Gastroesophageal sphincter (tissue), 3 donors: ENCODE measurements at regions not wholly inside any gene's neighbourhood (a gene's known extent, or its start where the extent isn't known, plus 50 kb on each side); places are given as distances from the start of the nearest gene placed in this dataset.

Source experiments
- CTCF ChIP-seq, 4 experiments: fragments of 200-600 bp in 2 of 4; fragments of 450-650 bp in 2 of 4; sonication (generic) in 1 of 4; IDR thresholded peaks; one replicate each; pipeline ENCODE4 v1.5.1; 2017 to 2019; ENCODE audit warnings: antibody characterized with exemption in 4 of 4, mild to moderate bottlenecking in 2 of 4, moderate library complexity in 2 of 4
- POLR2A ChIP-seq, 2 donors: fragments of 450-650 bp; IDR thresholded peaks; one replicate each; pipeline ENCODE4 v1.6.1; 2017; ENCODE audit warnings: antibody characterized with exemption in 2 of 2, mild to moderate bottlenecking in 2 of 2, moderate library complexity in 1 of 2
- POLR2AphosphoS5 ChIP-seq: sonication (generic); formaldehyde crosslinking; IDR thresholded peaks from one replicate; pipeline ENCODE4 v1.6.1; 2017; ENCODE audit warnings: antibody characterized with exemption

- no peak for TF ChIP-seq POLR2AphosphoS5
- TF ChIP-seq CTCF (IDR thresholded peaks at IDR 0.05), result no peak
- no peak for TF ChIP-seq POLR2A (IDR thresholded peaks at IDR 0.05)
Observed at GRCh38 chr4:57490520-57491255, 380.5 kb upstream of the IGFBP7 start.
